KMS-11 (cell line): ENCODE measurements at regions not wholly inside any gene's neighbourhood (a gene's known extent, or its start where the extent isn't known, plus 50 kb on each side); places are given as distances from the start of the nearest gene placed in this dataset.

ENCODE experiments used
- H2AFZ ChIP-seq: fragments of 200-600 bp; sonication (generic); 2 replicates; pipeline ENCODE4 v1.6.1; 2016; ENCODE audit warnings: antibody characterized with exemption, mixed run types, low read depth
- H3K27ac ChIP-seq: fragments of 200-600 bp; sonication (generic); 2 replicates; pipeline ENCODE4 v1.6.1; 2016; ENCODE audit warnings: mild to moderate bottlenecking, mixed run types
- H3K27me3 ChIP-seq: fragments of 200-600 bp; sonication (generic); 2 replicates; pipeline ENCODE4 v1.6.1; 2017; ENCODE audit warnings: mild to moderate bottlenecking, low read depth, mixed run types, moderate library complexity; ENCODE audit not compliant: insufficient read depth
- H3K36me3 ChIP-seq: fragments of 200-600 bp; sonication (generic); 2 replicates; pipeline ENCODE4 v1.6.1; 2017; ENCODE audit warnings: mild to moderate bottlenecking, mixed run types; ENCODE audit not compliant: insufficient read depth
- H3K4me1 ChIP-seq: fragments of 200-600 bp; sonication (generic); 2 replicates; pipeline ENCODE4 v1.6.1; 2016; ENCODE audit warnings: mild to moderate bottlenecking, low read depth, mixed run types; ENCODE audit not compliant: poor library complexity, severe bottlenecking
- H3K4me2 ChIP-seq: fragments of 200-600 bp; sonication (generic); 2 replicates; pipeline ENCODE4 v1.7.0; 2016; ENCODE audit warnings: mild to moderate bottlenecking, mixed run types
- H3K4me3 ChIP-seq: fragments of 200-600 bp; sonication (generic); IDR thresholded peaks from 2 replicates; pipeline ENCODE4 v1.6.1; 2017; ENCODE audit warnings: low read depth, low read length, mixed read lengths; ENCODE audit not compliant: insufficient read depth
- H3K79me2 ChIP-seq: fragments of 200-600 bp; sonication (generic); 2 replicates; pipeline ENCODE4 v1.6.1; 2016; ENCODE audit warnings: low read depth, mixed run types; ENCODE audit not compliant: insufficient read depth
- H3K9ac ChIP-seq: fragments of 200-600 bp; sonication (generic); 2 replicates; pipeline ENCODE4 v1.6.1; 2016; ENCODE audit warnings: mild to moderate bottlenecking, mixed run types
- H4K20me1 ChIP-seq: fragments of 200-600 bp; sonication (generic); 2 replicates; pipeline ENCODE4 v1.6.1; 2016; ENCODE audit warnings: mild to moderate bottlenecking, mixed run types; ENCODE audit not compliant: insufficient read depth
- CTCF ChIP-seq: fragments of 200-600 bp; sonication (generic); conservative IDR thresholded peaks from 2 replicates; pipeline ENCODE4 v1.6.1; 2017; ENCODE audit warnings: low read depth, mild to moderate bottlenecking, antibody characterized with exemption, low read length, moderate library complexity, mixed read lengths

GRCh38 chr4:62591756-62592155, 1391.6 kb downstream of the ADGRL3 start:
- Histone ChIP-seq H3K4me1 (no peaks in the 10 kb centered on the region), H3K36me3 (no peaks in the 10 kb centered on the region), H3K27me3 (no peaks in the 10 kb centered on the region), H2AFZ (no peak overlapping the region), H3K27ac (no peak overlapping the region), H4K20me1 (no peaks in the 10 kb centered on the region), H3K4me3 (no peak overlapping the region), H3K4me2 (no peak overlapping the region), H3K79me2 (no peaks in the 10 kb centered on the region), H3K9ac (no peak overlapping the region)
- no peak for TF ChIP-seq CTCF

GRCh38 chr4:62588671-62589070, 1388.5 kb downstream of the ADGRL3 start:
- Histone ChIP-seq H3K27ac (no peak overlapping the region), H3K4me2 (no peak overlapping the region), H2AFZ (no peak overlapping the region), H3K9ac (no peak overlapping the region), H3K4me3 (no peak overlapping the region), H3K79me2 (no peaks in the 10 kb centered on the region), H3K36me3 (no peaks in the 10 kb centered on the region), H4K20me1 (no peaks in the 10 kb centered on the region), H3K4me1 (no peaks in the 10 kb centered on the region), H3K27me3 (no peaks in the 10 kb centered on the region)
- TF ChIP-seq CTCF, result no peak

GRCh38 chr4:62571494-62571893, 1371.4 kb downstream of the ADGRL3 start:
- Histone ChIP-seq H4K20me1 (no peaks in the 10 kb centered on the region), H3K27me3 (no peaks in the 10 kb centered on the region), H3K4me3 (no peak overlapping the region), H3K36me3 (no peaks in the 10 kb centered on the region), H3K4me2 (no peak overlapping the region), H3K27ac (no peak overlapping the region), H3K9ac (no peak overlapping the region), H2AFZ (no peak overlapping the region), H3K79me2 (no peaks in the 10 kb centered on the region), H3K4me1 (no peaks in the 10 kb centered on the region)
- no peak for TF ChIP-seq CTCF

- H3K4me2 ChIP-seq, result no peak overlapping the region
- H3K79me2 ChIP-seq, result no peaks in the 10 kb centered on the region
- TF ChIP-seq CTCF, result no peak
- no peak overlapping the region for H3K4me3 ChIP-seq
- H2AFZ ChIP-seq, result no peak overlapping the region
- H3K27ac ChIP-seq, result no peak overlapping the region
- no peaks in the 10 kb centered on the region for H3K27me3 ChIP-seq
- no peaks in the 10 kb centered on the region for H4K20me1 ChIP-seq
- no peaks in the 10 kb centered on the region for H3K4me1 ChIP-seq
- H3K36me3 ChIP-seq, result no peaks in the 10 kb centered on the region
- no peak overlapping the region for H3K9ac ChIP-seq
Measured at GRCh38 chr4:62560858-62561257, 1360.7 kb downstream of the ADGRL3 start.

- Histone ChIP-seq H3K4me1 (peaks cover 2% of the 10 kb centered on the region), H4K20me1 (no peaks in the 10 kb centered on the region), H3K4me3 (no peak overlapping the region), H3K27me3 (no peaks in the 10 kb centered on the region), H3K4me2 (no peak overlapping the region), H3K36me3 (no peaks in the 10 kb centered on the region), H3K9ac (no peak overlapping the region), H3K79me2 (no peaks in the 10 kb centered on the region), H3K27ac (no peak overlapping the region), H2AFZ (no peak overlapping the region)
- no peak for TF ChIP-seq CTCF
Measured at GRCh38 chr4:62550121-62550520, 1350.0 kb downstream of the ADGRL3 start.
